ENCODE measurements at regions not wholly inside any gene's neighbourhood (a gene's known extent, or its start where the extent isn't known, plus 50 kb on each side); places are given as distances from the start of the nearest gene placed in this dataset.

GRCh38 chr12:107978641-107979040, 150.4 kb upstream of the WSCD2 start:
- Histone ChIP-seq H3K27me3 (ENCODE audit: insufficient read depth, low read length) (peaks cover 2% of the 10 kb centered on the region), H3K9me3 (ENCODE audit: low read depth, low read length) (no peaks in the 10 kb centered on the region), H3K4me3 (ENCODE audit: low read length) (no peak overlapping the region), H3K4me1 (ENCODE audit: insufficient read depth, low read length) (no peaks in the 10 kb centered on the region)

- Histone ChIP-seq H3K27me3 (ENCODE audit: insufficient read depth, low read length) (peaks cover 2% of the 10 kb centered on the region), H3K4me1 (ENCODE audit: insufficient read depth, low read length) (no peaks in the 10 kb centered on the region), H3K4me3 (ENCODE audit: low read length) (no peak overlapping the region), H3K9me3 (ENCODE audit: low read depth, low read length) (no peaks in the 10 kb centered on the region)
These were observed 145.2 kb upstream of the WSCD2 start for GRCh38 chr12:107983756-107984472.

- no peaks in the 10 kb centered on the region for H3K9me3 ChIP-seq (ENCODE audit: low read depth, low read length)
- no peaks in the 10 kb centered on the region for H3K4me1 ChIP-seq (ENCODE audit: insufficient read depth, low read length)
- peaks cover 2% of the 10 kb centered on the region for H3K27me3 ChIP-seq (ENCODE audit: insufficient read depth, low read length)
- no peak overlapping the region for H3K4me3 ChIP-seq (ENCODE audit: low read length)
These were observed 144.1 kb upstream of the WSCD2 start for GRCh38 chr12:107984973-107985372.

- no peaks in the 10 kb centered on the region for H3K4me1 ChIP-seq (ENCODE audit: insufficient read depth, low read length)
- no peaks in the 10 kb centered on the region for H3K9me3 ChIP-seq (ENCODE audit: low read depth, low read length)
- H3K4me3 ChIP-seq (ENCODE audit: low read length): no peak overlapping the region
- H3K27me3 ChIP-seq (ENCODE audit: insufficient read depth, low read length): peaks cover 2% of the 10 kb centered on the region
These were observed 142.9 kb upstream of the WSCD2 start for GRCh38 chr12:107986183-107986582.

GRCh38 chr12:107990325-107990724, 138.8 kb upstream of the WSCD2 start:
- no peaks in the 10 kb centered on the region for H3K9me3 ChIP-seq (ENCODE audit: low read depth, low read length)
- H3K4me3 ChIP-seq (ENCODE audit: low read length): no peak overlapping the region
- H3K27me3 ChIP-seq (ENCODE audit: insufficient read depth, low read length): peaks cover 8% of the 10 kb centered on the region
- H3K4me1 ChIP-seq (ENCODE audit: insufficient read depth, low read length): no peaks in the 10 kb centered on the region

GRCh38 chr12:107992029-107992428, 137.1 kb upstream of the WSCD2 start:
- H3K4me3 ChIP-seq (ENCODE audit: low read length): no peak overlapping the region

GRCh38 chr12:107992870-107993451, 136.1 kb upstream of the WSCD2 start:
- H3K27me3 ChIP-seq (ENCODE audit: insufficient read depth, low read length): peaks cover 16% of the 10 kb centered on the region
- no peak overlapping the region for H3K4me3 ChIP-seq (ENCODE audit: low read length)
- no peaks in the 10 kb centered on the region for H3K9me3 ChIP-seq (ENCODE audit: low read depth, low read length)

More at GRCh38 chr12:107992029-107992428, 137.1 kb upstream of the WSCD2 start:
- Histone ChIP-seq H3K9me3 (ENCODE audit: low read depth, low read length) (no peaks in the 10 kb centered on the region), H3K27me3 (ENCODE audit: insufficient read depth, low read length) (peaks cover 16% of the 10 kb centered on the region), H3K4me1 (ENCODE audit: insufficient read depth, low read length) (no peaks in the 10 kb centered on the region)

GRCh38 chr12:107998863-107999262, 130.2 kb upstream of the WSCD2 start:
- no peaks in the 10 kb centered on the region for H3K9me3 ChIP-seq (ENCODE audit: low read depth, low read length)
- H3K4me1 ChIP-seq (ENCODE audit: insufficient read depth, low read length): no peaks in the 10 kb centered on the region
- H3K4me3 ChIP-seq (ENCODE audit: low read length): no peak overlapping the region
- peaks cover 22% of the 10 kb centered on the region for H3K27me3 ChIP-seq (ENCODE audit: insufficient read depth, low read length)

More at GRCh38 chr12:107992870-107993451, 136.1 kb upstream of the WSCD2 start:
- no peaks in the 10 kb centered on the region for H3K4me1 ChIP-seq (ENCODE audit: insufficient read depth, low read length)

- Histone ChIP-seq H3K4me3 (ENCODE audit: low read length) (no peak overlapping the region), H3K4me1 (ENCODE audit: insufficient read depth, low read length) (no peaks in the 10 kb centered on the region), H3K27me3 (ENCODE audit: insufficient read depth, low read length) (peaks cover 16% of the 10 kb centered on the region), H3K9me3 (ENCODE audit: low read depth, low read length) (no peaks in the 10 kb centered on the region)
These were observed 129.0 kb upstream of the WSCD2 start for GRCh38 chr12:108000111-108000510.

- Histone ChIP-seq H3K4me3 (ENCODE audit: low read length) (no peak overlapping the region), H3K27me3 (ENCODE audit: insufficient read depth, low read length) (no peaks in the 10 kb centered on the region), H3K9me3 (ENCODE audit: low read depth, low read length) (no peaks in the 10 kb centered on the region), H3K4me1 (ENCODE audit: insufficient read depth, low read length) (no peaks in the 10 kb centered on the region)
These were observed 124.8 kb upstream of the WSCD2 start for GRCh38 chr12:108004319-108004718.

GRCh38 chr12:108008163-108008905, 120.8 kb upstream of the WSCD2 start:
- no peak overlapping the region for H3K4me3 ChIP-seq (ENCODE audit: low read length)
- no peaks in the 10 kb centered on the region for H3K4me1 ChIP-seq (ENCODE audit: insufficient read depth, low read length)
- no peaks in the 10 kb centered on the region for H3K27me3 ChIP-seq (ENCODE audit: insufficient read depth, low read length)
- no peaks in the 10 kb centered on the region for H3K9me3 ChIP-seq (ENCODE audit: low read depth, low read length)

- Histone ChIP-seq H3K4me1 (ENCODE audit: insufficient read depth, low read length) (no peaks in the 10 kb centered on the region), H3K9me3 (ENCODE audit: low read depth, low read length) (no peaks in the 10 kb centered on the region)
These were observed 119.5 kb upstream of the WSCD2 start for GRCh38 chr12:108009442-108010070.

GRCh38 chr12:108016022-108016564, 113.0 kb upstream of the WSCD2 start:
- Histone ChIP-seq H3K9me3 (ENCODE audit: low read depth, low read length) (no peaks in the 10 kb centered on the region), H3K27me3 (ENCODE audit: insufficient read depth, low read length) (no peaks in the 10 kb centered on the region), H3K4me1 (ENCODE audit: insufficient read depth, low read length) (no peaks in the 10 kb centered on the region), H3K4me3 (ENCODE audit: low read length) (no peak overlapping the region)

More at GRCh38 chr12:108009442-108010070, 119.5 kb upstream of the WSCD2 start:
- no peaks in the 10 kb centered on the region for H3K27me3 ChIP-seq (ENCODE audit: insufficient read depth, low read length)
- no peak overlapping the region for H3K4me3 ChIP-seq (ENCODE audit: low read length)

GRCh38 chr12:108017472-108018057, 111.5 kb upstream of the WSCD2 start:
- H3K4me3 ChIP-seq (ENCODE audit: low read length): no peak overlapping the region
- H3K4me1 ChIP-seq (ENCODE audit: insufficient read depth, low read length): no peaks in the 10 kb centered on the region
- H3K27me3 ChIP-seq (ENCODE audit: insufficient read depth, low read length): no peaks in the 10 kb centered on the region
- no peaks in the 10 kb centered on the region for H3K9me3 ChIP-seq (ENCODE audit: low read depth, low read length)

Measured in mononuclear cell (primary cell).